Neuronal stem cell (in vitro differentiated cells): ENCODE measurements at regions not wholly inside any gene's neighbourhood (a gene's known extent, or its start where the extent isn't known, plus 50 kb on each side); places are given as distances from the start of the nearest gene placed in this dataset.
"Not testable (repeated sequence)": the region's sequence is repeated elsewhere in the genome, so short reads cannot be mapped to it uniquely, and the experiment has no call there.

Experiments used
- DNase-seq: peaks from one replicate; pipeline ENCODE4 v3.0.0-alpha.2; 2013; ENCODE audit warnings: low spot score
- H2AFZ ChIP-seq: one replicate; pipeline ENCODE4 v1.6.1; 2013; ENCODE audit warnings: mild to moderate bottlenecking, low read length, inconsistent platforms
- H2AK5ac ChIP-seq: 2 replicates; pipeline ENCODE4 v1.6.1; 2013; ENCODE audit warnings: low read depth, mild to moderate bottlenecking, inconsistent platforms, low read length, moderate library complexity, mixed read lengths
- H2BK120ac ChIP-seq: 2 replicates; pipeline ENCODE4 v1.6.1; 2013; ENCODE audit warnings: low read depth, mild to moderate bottlenecking, inconsistent platforms, low read length, moderate library complexity, mixed read lengths
- H2BK12ac ChIP-seq: one replicate; pipeline ENCODE4 v1.6.1; 2013; ENCODE audit warnings: low read length, inconsistent platforms
- H2BK15ac ChIP-seq: 2 replicates; pipeline ENCODE4 v1.6.1; 2013; ENCODE audit warnings: mild to moderate bottlenecking, low read length, inconsistent platforms, mixed read lengths
- H2BK5ac ChIP-seq: one replicate; pipeline ENCODE4 v1.6.1; 2013; ENCODE audit warnings: inconsistent platforms, mild to moderate bottlenecking, low read length, moderate library complexity
- H3K14ac ChIP-seq: one replicate; pipeline ENCODE4 v1.6.1; 2013; ENCODE audit warnings: low read length, inconsistent platforms
- H3K18ac ChIP-seq: 2 replicates; pipeline ENCODE4 v1.6.1; 2013; ENCODE audit warnings: low read length, inconsistent platforms
- H3K23ac ChIP-seq: 2 replicates; pipeline ENCODE4 v1.6.1; 2013; ENCODE audit warnings: low read depth, mild to moderate bottlenecking, mixed read lengths, low read length, inconsistent platforms; ENCODE audit not compliant: poor library complexity
- H3K27ac ChIP-seq: replicated peaks from 3 replicates; pipeline ENCODE4 v1.5.1; 2013; ENCODE audit warnings: low read length, inconsistent platforms
- H3K27me3 ChIP-seq, 3 experiments: 2 replicates each; pipeline ENCODE4 v1.6.1; 2013; ENCODE audit warnings: low read length in 3 of 3, mild to moderate bottlenecking in 2 of 3, inconsistent platforms in 1 of 3, low read depth in 1 of 3, mixed read lengths in 1 of 3, moderate library complexity in 1 of 3; ENCODE audit not compliant: control insufficient read depth in 3 of 3, insufficient read depth in 3 of 3
- H3K36me3 ChIP-seq, 2 donors: replicated peaks in 1 of 2; 2 replicates each; pipeline ENCODE4 v1.6.1; 2013; ENCODE audit warnings: low read length in 2 of 2; ENCODE audit not compliant: control insufficient read depth in 2 of 2, insufficient read depth in 2 of 2
- H3K4ac ChIP-seq: 2 replicates; pipeline ENCODE4 v1.6.1; 2013; ENCODE audit warnings: inconsistent platforms, mild to moderate bottlenecking, low read length, moderate library complexity
- H3K4me1 ChIP-seq, 2 donors: 1 replicate in 1 of 2; 2 replicates in 1 of 2; pipeline ENCODE4 v1.6.1; 2013; ENCODE audit warnings: low read length in 2 of 2, low read depth in 1 of 2; ENCODE audit not compliant: control insufficient read depth in 2 of 2, insufficient read depth in 1 of 2
- H3K4me2 ChIP-seq: one replicate; pipeline ENCODE4 v1.6.1; 2013; ENCODE audit warnings: mild to moderate bottlenecking, low read length, inconsistent platforms; ENCODE audit not compliant: insufficient read depth, poor library complexity, severe bottlenecking
- H3K4me3 ChIP-seq, 2 donors: 2 replicates each; pipeline ENCODE4 v1.5.1; 2013; ENCODE audit warnings: low read length in 2 of 2, mild to moderate bottlenecking in 2 of 2, inconsistent platforms in 1 of 2, moderate library complexity in 1 of 2
- H3K79me1 ChIP-seq: one replicate; pipeline ENCODE4 v1.6.1; 2013; ENCODE audit warnings: low read depth, mild to moderate bottlenecking, inconsistent platforms, low read length, moderate library complexity
- H3K9ac ChIP-seq: one replicate; pipeline ENCODE4 v1.6.1; 2013; ENCODE audit warnings: mild to moderate bottlenecking, low read depth, low read length, inconsistent platforms; ENCODE audit not compliant: poor library complexity
- H3K9me3 ChIP-seq, 2 donors: replicated peaks in 1 of 2; 2 replicates each; pipeline versions ENCODE3 to v1.6.1; 2013; ENCODE audit warnings: low read length in 2 of 2, mild to moderate bottlenecking in 2 of 2, inconsistent platforms in 1 of 2, low read depth in 1 of 2, mixed read lengths in 1 of 2, moderate library complexity in 1 of 2; ENCODE audit not compliant: control insufficient read depth in 2 of 2, insufficient read depth in 1 of 2
- H4K8ac ChIP-seq: one replicate; pipeline ENCODE4 v1.6.1; 2013; ENCODE audit warnings: low read depth, mild to moderate bottlenecking, inconsistent platforms, low read length, moderate library complexity
- H4K91ac ChIP-seq: one replicate; pipeline ENCODE4 v1.6.1; 2013; ENCODE audit warnings: low read length, low read depth, mild to moderate bottlenecking, inconsistent platforms; ENCODE audit not compliant: poor library complexity
- WGBS, 2 donors: extraction: QIAGEN DNeasy Blood & Tissue Kit; methylation state at CpG; one replicate each; pipeline ENCODE4 v1.1.7; 2013; ENCODE audit warnings: missing lambda C conversion rate in 2 of 2, mixed read lengths in 1 of 2; ENCODE audit not compliant: insufficient read length in 2 of 2, insufficient replicate concordance in 1 of 2; ENCODE audit errors: extremely low coverage in 2 of 2; 5-methylcytosine and 5-hydroxymethylcytosine counted together

DNA sequence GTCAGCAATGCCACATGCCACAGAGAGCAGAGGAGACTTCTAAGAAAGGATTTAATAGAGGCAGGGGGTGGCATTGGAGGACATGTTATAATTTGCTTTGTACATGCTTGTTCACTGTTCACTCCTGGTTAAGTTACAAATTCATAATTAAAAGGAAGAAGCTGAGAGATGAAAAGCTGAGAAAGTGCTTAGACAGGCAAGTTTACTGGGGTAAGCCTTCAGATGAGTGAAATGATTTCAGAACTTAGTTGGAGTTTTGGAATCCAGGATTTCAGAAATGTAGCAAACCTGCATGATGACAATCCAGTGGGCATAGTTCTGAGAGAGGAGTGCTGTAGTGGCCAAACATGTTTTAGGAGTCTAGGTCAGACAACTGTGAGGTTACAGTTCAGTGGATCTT lies 67.3 kb upstream of the FBXO33 start:
- no peak for DNase-seq
- Histone ChIP-seq H2BK15ac (no peak overlapping the region), H3K4me2 (no peak overlapping the region), H2AK5ac (no peak overlapping the region), H3K23ac (no peak overlapping the region), H3K14ac (no peak overlapping the region), H3K4ac (no peak overlapping the region), H2BK120ac (no peak overlapping the region), H3K36me3 (no peaks in the 10 kb centered on the region), H4K91ac (no peak overlapping the region), H4K8ac (no peak overlapping the region), H3K9ac (no peak overlapping the region), H3K79me1 (no peaks in the 10 kb centered on the region), H3K9me3 (peaks cover 0 to 4% of the 10 kb centered on the region in 2 donors), H3K4me1 (no peaks in the 10 kb centered on the region), H3K27ac (no peak overlapping the region), H3K4me3 (no peak overlapping the region), H2BK5ac (no peak overlapping the region), H2AFZ (no peak overlapping the region), H3K27me3 (no peaks in the 10 kb centered on the region), H2BK12ac (no peak overlapping the region), H3K18ac (no peak overlapping the region)

DNA sequence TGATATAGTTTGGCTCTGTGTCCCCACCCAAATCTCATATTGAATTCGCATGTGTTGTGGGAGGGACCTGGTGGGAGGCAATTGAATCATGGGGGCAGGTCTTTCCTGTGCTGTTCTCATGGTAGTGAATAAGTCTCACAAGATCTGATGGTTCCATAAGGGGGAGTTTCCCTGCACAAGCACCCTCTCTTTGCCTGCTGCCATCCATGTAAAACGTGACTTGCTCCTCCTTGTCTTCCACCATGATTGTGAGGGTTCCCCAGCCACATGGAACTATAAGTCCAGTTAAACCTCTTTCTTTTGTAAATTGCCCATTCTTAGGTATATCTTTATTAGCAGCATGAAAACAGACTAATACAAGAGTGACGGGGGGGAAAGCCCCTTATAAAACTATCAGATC lies 65.4 kb upstream of the FBXO33 start:
- H2BK120ac ChIP-seq, H3K23ac ChIP-seq, H4K8ac ChIP-seq, H2BK15ac ChIP-seq, H3K18ac ChIP-seq, H3K4me1 ChIP-seq, H2BK12ac ChIP-seq, H2AFZ ChIP-seq, H4K91ac ChIP-seq, H3K9me3 ChIP-seq, H3K27me3 ChIP-seq, DNase-seq, H2AK5ac ChIP-seq, H3K4ac ChIP-seq, H3K79me1 ChIP-seq, H3K4me2 ChIP-seq, H3K27ac ChIP-seq, H3K36me3 ChIP-seq, H2BK5ac ChIP-seq, H3K9ac ChIP-seq, H3K4me3 ChIP-seq, H3K14ac ChIP-seq: not testable (repeated sequence)
- WGBS, 2 donors: no CpG with 5 or more reads among the region's 3 CpGs

DNA sequence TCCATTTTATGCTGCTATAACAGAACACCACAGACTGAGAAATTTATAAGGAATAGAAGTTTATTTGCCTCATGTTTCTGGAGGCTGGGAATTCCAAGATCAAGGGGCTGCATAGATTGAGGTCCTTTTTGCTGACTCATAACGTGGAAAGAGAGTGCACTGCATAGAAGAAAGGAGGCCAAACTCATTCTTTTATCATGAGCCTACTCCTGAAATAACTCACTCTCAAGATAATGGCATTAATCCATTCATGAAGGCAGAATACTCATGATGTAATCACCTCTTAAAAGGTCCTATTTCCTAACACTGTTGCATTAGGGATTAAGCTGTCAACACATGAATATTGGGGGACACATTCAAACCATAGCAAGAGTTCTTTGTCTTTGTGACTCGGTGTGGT lies 60.0 kb upstream of the FBXO33 start:
- no peak for DNase-seq
- H3K27ac ChIP-seq: no peak overlapping the region
- no CpG with 5 or more reads among the region's 2 CpGs for WGBS, 2 donors

GRCh38 chr14:39491134-39491571 lies 58.9 kb upstream of the FBXO33 start:
- Histone ChIP-seq H2BK12ac (no peak overlapping the region), H2BK120ac (no peak overlapping the region), H3K36me3 (no peaks in the 10 kb centered on the region), H3K79me1 (no peaks in the 10 kb centered on the region), H3K27me3 (no peaks in the 10 kb centered on the region), H3K18ac (no peak overlapping the region), H3K14ac (no peak overlapping the region), H2AFZ (peak overlapping the region; percentile 52), H4K8ac (no peak overlapping the region), H3K23ac (no peak overlapping the region), H2AK5ac (no peak overlapping the region), H3K4ac (no peak overlapping the region), H2BK5ac (no peak overlapping the region), H3K27ac (peak overlapping the region; percentile 46), H2BK15ac (no peak overlapping the region), H3K4me2 (no peak overlapping the region), H3K4me1 (peaks cover 4 to 8% of the 10 kb centered on the region in 2 donors), H4K91ac (no peak overlapping the region), H3K9me3 (peaks cover 0 to 2% of the 10 kb centered on the region in 2 donors), H3K4me3 (no peak overlapping the region), H3K9ac (no peak overlapping the region)
- no CpG with 5 or more reads among the region's 3 CpGs for WGBS, 2 donors
- no peak for DNase-seq

More for the DNA sequence above, 60.0 kb upstream of the FBXO33 start:
- no peak overlapping the region for H3K4me2 ChIP-seq
- H2BK5ac ChIP-seq: no peak overlapping the region
- no peak overlapping the region for H2BK12ac ChIP-seq
- H3K9ac ChIP-seq: no peak overlapping the region
- H3K4me1 ChIP-seq: peaks cover 4 to 8% of the 10 kb centered on the region in 2 donors
- no peak overlapping the region for H2BK15ac ChIP-seq
- peak overlapping the region; percentile 52 for H2AFZ ChIP-seq
- no peaks in the 10 kb centered on the region for H3K79me1 ChIP-seq
- no peak overlapping the region for H4K8ac ChIP-seq
- H3K23ac ChIP-seq: no peak overlapping the region
- no peak overlapping the region for H4K91ac ChIP-seq
- H2BK120ac ChIP-seq: no peak overlapping the region
- H3K4me3 ChIP-seq: no peak overlapping the region
- H3K27me3 ChIP-seq: no peaks in the 10 kb centered on the region
- H2AK5ac ChIP-seq: no peak overlapping the region
- peaks cover 0 to 4% of the 10 kb centered on the region in 2 donors for H3K9me3 ChIP-seq
- H3K4ac ChIP-seq: no peak overlapping the region
- no peaks in the 10 kb centered on the region for H3K36me3 ChIP-seq
- no peak overlapping the region for H3K14ac ChIP-seq
- no peak overlapping the region for H3K18ac ChIP-seq
